ENCODE measurements at regions not wholly inside any gene's neighbourhood (a gene's known extent, or its start where the extent isn't known, plus 50 kb on each side); places are given as distances from the start of the nearest gene placed in this dataset.

GRCh38 chr1:59096501-59096900 is 200.4 kb upstream of the FGGY start:
- TF ChIP-seq CTCF (conservative IDR thresholded peaks at IDR 0.05; ENCODE audit: low read length) = no peak
- DNase-seq (ENCODE audit: low read depth) = no peak

DNA sequence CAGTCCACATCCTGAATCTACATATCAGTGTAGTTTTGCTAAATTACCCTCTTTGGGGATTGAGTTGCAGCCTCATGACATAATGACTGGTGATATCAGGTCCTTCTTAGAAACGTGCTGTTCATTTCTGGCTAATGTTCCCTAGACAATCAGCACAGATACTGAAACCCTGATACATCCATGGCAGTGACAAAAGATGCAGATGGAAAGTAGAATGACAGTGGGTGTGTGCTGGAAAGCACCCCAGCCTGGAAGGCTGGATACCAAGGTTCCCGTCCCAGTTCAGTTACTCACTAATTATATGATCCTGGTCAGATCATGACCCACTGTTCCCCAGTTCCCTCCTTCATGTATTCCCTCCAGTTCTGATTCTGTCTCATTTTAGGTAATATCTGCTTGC is 198.2 kb upstream of the FGGY start:
- no peak for DNase-seq (ENCODE audit: low read depth)
- TF ChIP-seq CTCF (conservative IDR thresholded peaks at IDR 0.05; ENCODE audit: low read length) = no peak
- H3K4me3 ChIP-seq (ENCODE audit: low read length) = no peak overlapping the region

More at GRCh38 chr1:59096501-59096900, 200.4 kb upstream of the FGGY start:
- H3K4me3 ChIP-seq (ENCODE audit: low read length) = no peak overlapping the region

DNA sequence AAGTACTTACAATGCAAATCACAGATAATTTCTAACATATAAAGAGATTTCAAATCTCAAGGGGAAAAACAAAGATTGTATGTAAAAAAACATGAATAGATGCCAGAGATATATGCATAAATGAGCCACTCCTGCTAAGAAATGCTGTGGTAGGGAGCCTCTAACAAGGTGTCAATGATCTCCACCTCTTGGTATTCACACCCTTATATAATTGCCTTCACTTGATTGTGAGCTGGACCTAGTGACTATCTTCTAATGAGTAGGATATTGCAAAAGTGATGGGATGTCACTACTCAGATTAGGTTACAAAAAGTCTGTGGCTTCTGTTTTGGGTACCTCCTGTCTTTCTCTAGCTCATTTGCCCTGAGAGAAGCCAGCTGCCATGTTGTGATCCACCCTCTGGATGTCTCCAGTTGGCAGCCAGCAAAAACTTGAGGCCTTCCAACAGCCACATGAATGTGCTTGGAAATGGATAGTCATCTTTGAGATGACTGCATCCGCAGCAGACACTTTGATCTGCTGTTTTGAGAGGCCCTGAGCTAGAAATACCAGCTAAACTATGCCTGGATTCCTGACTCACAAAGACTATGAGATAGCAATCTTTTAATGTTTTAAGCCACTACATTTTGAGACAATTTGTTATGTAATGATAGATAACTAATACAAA is 196.1 kb upstream of the FGGY start:
- no peak for TF ChIP-seq CTCF (conservative IDR thresholded peaks at IDR 0.05; ENCODE audit: low read length)
- H3K4me3 ChIP-seq (ENCODE audit: low read length) = no peak overlapping the region
- peak; percentile 70 for DNase-seq (ENCODE audit: low read depth)

GRCh38 chr1:59101518-59101917 is 195.4 kb upstream of the FGGY start:
- no peak overlapping the region for H3K4me3 ChIP-seq (ENCODE audit: low read length)
- TF ChIP-seq CTCF (conservative IDR thresholded peaks at IDR 0.05; ENCODE audit: low read length) = no peak
- DNase-seq (ENCODE audit: low read depth) = no peak

- no peak for DNase-seq (ENCODE audit: low read depth)
- TF ChIP-seq CTCF (conservative IDR thresholded peaks at IDR 0.05; ENCODE audit: low read length) = no peak
- H3K4me3 ChIP-seq (ENCODE audit: low read length) = no peak overlapping the region
These were observed 193.4 kb upstream of the FGGY start for GRCh38 chr1:59103457-59103856.

DNA sequence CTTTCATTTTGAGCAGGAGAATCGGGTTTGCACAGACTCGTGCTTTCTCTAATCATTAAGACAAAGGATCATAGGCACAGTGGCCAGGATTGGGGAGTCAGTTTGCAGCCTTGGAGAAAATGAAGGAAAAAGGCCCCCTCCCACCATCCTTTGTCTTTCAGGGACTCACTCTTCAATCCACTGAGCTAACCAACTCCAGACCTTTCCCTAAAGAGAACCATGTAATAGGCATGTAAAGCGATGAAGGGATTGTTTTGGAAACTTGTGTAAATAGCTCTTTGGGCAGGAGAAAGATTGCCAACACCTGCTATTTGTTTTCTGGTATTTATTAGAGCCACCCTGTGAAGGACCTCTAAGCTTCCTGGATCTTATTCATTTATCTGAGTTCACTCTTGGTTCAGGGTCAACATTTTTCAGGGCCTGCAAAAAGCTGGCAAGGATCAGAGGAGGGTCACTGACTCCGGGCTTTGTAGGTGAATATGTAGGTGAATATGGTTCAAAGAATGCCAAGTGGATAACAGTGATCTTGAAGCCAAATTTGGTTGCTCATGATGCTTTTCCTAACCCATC is 192.6 kb upstream of the FGGY start:
- DNase-seq (ENCODE audit: low read depth) = no peak
- no peak for TF ChIP-seq CTCF (conservative IDR thresholded peaks at IDR 0.05; ENCODE audit: low read length)

More for the DNA sequence above, 192.6 kb upstream of the FGGY start:
- H3K4me3 ChIP-seq (ENCODE audit: low read length) = no peak overlapping the region

All from AG10803 (cell line).